H9 (cell line): ENCODE measurements at regions not wholly inside any gene's neighbourhood (a gene's known extent, or its start where the extent isn't known, plus 50 kb on each side); places are given as distances from the start of the nearest gene placed in this dataset.

Source experiments
- DNase-seq: peaks from one replicate; pipeline ENCODE4 v3.0.0-alpha.2; 2017
- H2AFZ ChIP-seq: one replicate; pipeline ENCODE4 v1.6.1; 2013; ENCODE audit warnings: mild to moderate bottlenecking, low read length, control low read depth, moderate library complexity
- H2AK5ac ChIP-seq: 2 replicates; pipeline ENCODE4 v1.6.1; 2013; ENCODE audit warnings: low read length, control low read depth, mixed read lengths; ENCODE audit not compliant: insufficient read length
- H2BK120ac ChIP-seq: one replicate; pipeline ENCODE4 v1.6.1; 2013; ENCODE audit warnings: low read depth, mild to moderate bottlenecking, low read length, control low read depth, inconsistent platforms; ENCODE audit not compliant: poor library complexity, severe bottlenecking
- H2BK12ac ChIP-seq: 2 replicates; pipeline ENCODE4 v1.6.1; 2013; ENCODE audit warnings: low read length, control low read depth, mixed read lengths, low read depth; ENCODE audit not compliant: insufficient read length
- H2BK15ac ChIP-seq: 2 replicates; pipeline ENCODE4 v1.6.1; 2013; ENCODE audit warnings: low read depth, low read length, control low read depth
- H2BK20ac ChIP-seq: one replicate; pipeline ENCODE4 v1.6.1; 2013; ENCODE audit warnings: low read depth, mild to moderate bottlenecking, low read length, control low read depth, inconsistent platforms; ENCODE audit not compliant: poor library complexity, severe bottlenecking
- H2BK5ac ChIP-seq: 2 replicates; pipeline ENCODE4 v1.6.1; 2013; ENCODE audit warnings: low read length, control low read depth, mixed read lengths; ENCODE audit not compliant: insufficient read length
- H3K14ac ChIP-seq: 2 replicates; pipeline ENCODE4 v1.6.1; 2013; ENCODE audit warnings: low read length, control low read depth; ENCODE audit not compliant: insufficient read depth
- H3K18ac ChIP-seq: 2 replicates; pipeline ENCODE4 v1.6.1; 2013; ENCODE audit warnings: low read depth, mild to moderate bottlenecking, mixed read lengths, low read length, control low read depth; ENCODE audit not compliant: insufficient read length
- H3K23ac ChIP-seq: 2 replicates; pipeline ENCODE4 v1.6.1; 2013; ENCODE audit warnings: low read length, control low read depth, mixed read lengths, low read depth; ENCODE audit not compliant: insufficient read length
- H3K23me2 ChIP-seq: 2 replicates; pipeline ENCODE4 v1.6.1; 2013; ENCODE audit warnings: low read depth, mild to moderate bottlenecking, mixed read lengths, low read length, control low read depth; ENCODE audit not compliant: insufficient read length, poor library complexity, severe bottlenecking
- H3K27ac ChIP-seq: 2 replicates; pipeline ENCODE4 v1.5.1; 2013; ENCODE audit warnings: low read length, control low read depth, mixed read lengths, low read depth; ENCODE audit not compliant: insufficient read length
- H3K27me3 ChIP-seq: 2 replicates; pipeline ENCODE4 v1.6.1; 2013; ENCODE audit warnings: low read length, control low read depth, inconsistent platforms; ENCODE audit not compliant: insufficient read depth
- H3K4ac ChIP-seq: 2 replicates; pipeline ENCODE4 v1.6.1; 2013; ENCODE audit warnings: low read depth, mild to moderate bottlenecking, control low read depth, inconsistent platforms, low read length, moderate library complexity
- H3K4me1 ChIP-seq: 2 replicates; pipeline ENCODE4 v1.6.1; 2013; ENCODE audit warnings: low read length, control low read depth, inconsistent platforms; ENCODE audit not compliant: insufficient read depth
- H3K4me2 ChIP-seq: 2 replicates; pipeline ENCODE4 v1.6.1; 2013; ENCODE audit warnings: low read length, control low read depth, mixed read lengths; ENCODE audit not compliant: insufficient read length, insufficient read depth
- H3K56ac ChIP-seq: 2 replicates; pipeline ENCODE4 v1.6.1; 2013; ENCODE audit warnings: low read depth, mild to moderate bottlenecking, mixed read lengths, low read length, control low read depth; ENCODE audit not compliant: insufficient read length
- H3K79me1 ChIP-seq: 2 replicates; pipeline ENCODE4 v1.6.1; 2013; ENCODE audit warnings: low read depth, mild to moderate bottlenecking, moderate library complexity, low read length, control low read depth, inconsistent platforms; ENCODE audit not compliant: insufficient read depth, poor library complexity, severe bottlenecking
- H3K79me2 ChIP-seq: 2 replicates; pipeline ENCODE4 v1.6.1; 2013; ENCODE audit warnings: low read length, control low read depth, inconsistent platforms; ENCODE audit not compliant: insufficient read depth
- H3K9ac ChIP-seq: 2 replicates; pipeline ENCODE4 v1.6.1; 2013; ENCODE audit warnings: low read length, control low read depth, mixed read lengths; ENCODE audit not compliant: insufficient read length; ENCODE audit errors: extremely low read depth
- H3K9me3 ChIP-seq: one replicate; pipeline ENCODE4 v1.6.1; 2013; ENCODE audit warnings: low read depth, low read length, inconsistent platforms; ENCODE audit not compliant: control insufficient read depth
- H3T11ph ChIP-seq: one replicate; pipeline ENCODE4 v1.6.1; 2013; ENCODE audit warnings: mild to moderate bottlenecking, low read length, control low read depth, inconsistent platforms
- H4K20me1 ChIP-seq: one replicate; pipeline ENCODE4 v1.6.1; 2013; ENCODE audit not compliant: control insufficient read depth, insufficient read length, insufficient read depth
- H4K5ac ChIP-seq: 2 replicates; pipeline ENCODE4 v1.6.1; 2013; ENCODE audit warnings: low read depth, mild to moderate bottlenecking, mixed read lengths, low read length, control low read depth; ENCODE audit not compliant: insufficient read length
- H4K8ac ChIP-seq: replicated peaks from 2 replicates; pipeline ENCODE4 v1.6.1; 2013; ENCODE audit warnings: low read length, control low read depth, mixed read lengths, low read depth; ENCODE audit not compliant: insufficient read length
- H4K91ac ChIP-seq: 2 replicates; pipeline ENCODE4 v1.6.1; 2013; ENCODE audit warnings: low read depth, mild to moderate bottlenecking, moderate library complexity, mixed read lengths, low read length, control low read depth; ENCODE audit not compliant: insufficient read length
- H3K27ac Mint-ChIP-seq, 3 experiments: 2 replicates in 2 of 3; 3 replicates in 1 of 3; pipeline ENCODE4 v1.8.0; 2020 to 2021; ENCODE audit warnings: mixed read lengths in 3 of 3, mild to moderate bottlenecking in 1 of 3, moderate library complexity in 1 of 3
- H3K27me3 Mint-ChIP-seq: 2 replicates; pipeline ENCODE4 v1.8.0; 2021; ENCODE audit warnings: low read depth, mild to moderate bottlenecking, moderate library complexity, mixed read lengths
- H3K36me3 Mint-ChIP-seq, 3 experiments: 2 replicates in 2 of 3; 3 replicates in 1 of 3; pipeline ENCODE4 v1.8.0; 2020 to 2021; ENCODE audit warnings: low read depth in 3 of 3, mixed read lengths in 3 of 3; ENCODE audit not compliant: insufficient read depth in 1 of 3
- H3K4me1 Mint-ChIP-seq, 2 experiments: 2 replicates each; pipeline ENCODE4 v1.8.0; 2020; ENCODE audit warnings: mixed read lengths in 2 of 2
- H3K4me3 Mint-ChIP-seq, 2 experiments: 2 replicates in 1 of 2; 3 replicates in 1 of 2; pipeline ENCODE4 v1.8.0; 2020 to 2021; ENCODE audit warnings: mild to moderate bottlenecking in 2 of 2, mixed read lengths in 2 of 2, moderate library complexity in 1 of 2
- H3K9me3 Mint-ChIP-seq, 2 experiments: 2 replicates in 1 of 2; 3 replicates in 1 of 2; pipeline ENCODE4 v1.8.0; 2020; ENCODE audit warnings: mild to moderate bottlenecking in 2 of 2, mixed read lengths in 2 of 2, moderate library complexity in 1 of 2
- CTCF ChIP-seq: fragments of 200-600 bp; sonication (generic); conservative IDR thresholded peaks from 3 replicates; pipeline ENCODE4 v1.8.0; 2021; ENCODE audit warnings: antibody characterized with exemption, mild to moderate bottlenecking
- WGBS: extraction: QIAGEN DNeasy Blood & Tissue Kit; methylation state at CpG from one replicate; pipeline ENCODE4 v1.1.7; 2013; ENCODE audit warnings: missing lambda C conversion rate, low lambda C conversion rate, mixed read lengths; ENCODE audit not compliant: insufficient read length; ENCODE audit errors: extremely low coverage; 5-methylcytosine and 5-hydroxymethylcytosine counted together

- Histone ChIP-seq H4K5ac (no peak overlapping the region), H4K91ac (no peak overlapping the region), H3K9me3 (no peaks in the 10 kb centered on the region), H3K23ac (no peak overlapping the region), H2BK120ac (no peak overlapping the region), H2BK12ac (no peak overlapping the region), H2AFZ (no peak overlapping the region), H3K9ac (no peak overlapping the region), H3K27ac (no peak overlapping the region), H3K23me2 (no peaks in the 10 kb centered on the region), H2BK15ac (no peak overlapping the region), H3K27me3 (no peaks in the 10 kb centered on the region), H3K56ac (no peak overlapping the region), H3K79me1 (no peaks in the 10 kb centered on the region), H3K18ac (no peak overlapping the region), H3K4me2 (no peak overlapping the region), H2AK5ac (no peak overlapping the region), H4K20me1 (no peaks in the 10 kb centered on the region), H2BK20ac (no peak overlapping the region), H3K14ac (no peak overlapping the region), H3T11ph (no peak overlapping the region), H3K4ac (no peak overlapping the region), H2BK5ac (no peak overlapping the region), H4K8ac (no peak overlapping the region), H3K4me1 (no peaks in the 10 kb centered on the region; the same call in 1 of the 2 replicates), H3K79me2 (no peaks in the 10 kb centered on the region)
- TF ChIP-seq CTCF = no peak
- no peak overlapping the region for H3K4me3 Mint-ChIP-seq
- peaks cover 0 to 10% (median 0%) of the 10 kb centered on the region in 3 experiments; a peak in 2 of 7 replicates for H3K36me3 Mint-ChIP-seq
- no peaks in the 10 kb centered on the region for H3K27me3 Mint-ChIP-seq
- H3K9me3 Mint-ChIP-seq = peaks cover 9 to 15% of the 10 kb centered on the region in 2 experiments; a peak in 4 of 5 replicates
- peaks cover 0 to 6% of the 10 kb centered on the region in 2 experiments; a peak in 2 of 4 replicates for H3K4me1 Mint-ChIP-seq
- no peak for DNase-seq
- H3K27ac Mint-ChIP-seq = no peak overlapping the region
- no CpG with 5 or more reads among the region's 2 CpGs for WGBS
Observed at GRCh38 chr14:44700184-44700583, 193.1 kb upstream of the FSCB start.
